GM18505 (cell line): ENCODE measurements at regions not wholly inside any gene's neighbourhood (a gene's known extent, or its start where the extent isn't known, plus 50 kb on each side); places are given as distances from the start of the nearest gene placed in this dataset.

Experiments
- ATAC-seq: cut with Tn5 transposase; IDR thresholded peaks from one replicate; pipeline ENCODE4 v1.9.1; 2021; ENCODE audit not compliant: unreplicated experiment
- POLR2A ChIP-seq: IDR thresholded peaks from 4 replicates; pipeline ENCODE4 v1.6.1; 2011; ENCODE audit warnings: borderline replicate concordance; ENCODE audit not compliant: insufficient read depth, insufficient read length; ENCODE audit errors: extremely low read depth

GRCh38 chr4:145387079-145387478 is 94.6 kb upstream of the SMAD1 start:
- TF ChIP-seq POLR2A = no peak
- ATAC-seq = no peak

DNA sequence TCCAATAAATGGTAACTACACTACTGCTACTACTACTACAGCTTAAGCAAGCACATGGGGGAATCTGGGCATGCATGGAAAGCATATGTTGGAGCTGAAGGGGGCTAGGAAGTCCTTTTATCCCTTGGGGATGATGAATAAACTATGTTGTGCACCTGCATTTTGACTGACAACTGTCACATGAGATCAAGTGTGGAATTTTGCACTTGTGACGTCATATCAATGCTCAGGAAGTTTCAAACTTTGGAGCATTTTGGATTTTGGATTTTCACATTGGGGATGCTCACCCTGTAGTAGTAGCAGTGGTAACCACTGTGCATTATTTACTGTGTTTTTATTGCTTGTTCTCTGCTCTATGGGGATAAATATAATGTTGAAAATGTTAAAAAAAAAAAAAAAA is 100.5 kb upstream of the SMAD1 start:
- no peak for TF ChIP-seq POLR2A
- ATAC-seq = no peak

GRCh38 chr4:145380123-145380522 is 101.5 kb upstream of the SMAD1 start:
- no peak for ATAC-seq
- no peak for TF ChIP-seq POLR2A

- no peak for ATAC-seq
- no peak for TF ChIP-seq POLR2A
These were observed 106.2 kb upstream of the SMAD1 start for GRCh38 chr4:145375416-145375815.

DNA sequence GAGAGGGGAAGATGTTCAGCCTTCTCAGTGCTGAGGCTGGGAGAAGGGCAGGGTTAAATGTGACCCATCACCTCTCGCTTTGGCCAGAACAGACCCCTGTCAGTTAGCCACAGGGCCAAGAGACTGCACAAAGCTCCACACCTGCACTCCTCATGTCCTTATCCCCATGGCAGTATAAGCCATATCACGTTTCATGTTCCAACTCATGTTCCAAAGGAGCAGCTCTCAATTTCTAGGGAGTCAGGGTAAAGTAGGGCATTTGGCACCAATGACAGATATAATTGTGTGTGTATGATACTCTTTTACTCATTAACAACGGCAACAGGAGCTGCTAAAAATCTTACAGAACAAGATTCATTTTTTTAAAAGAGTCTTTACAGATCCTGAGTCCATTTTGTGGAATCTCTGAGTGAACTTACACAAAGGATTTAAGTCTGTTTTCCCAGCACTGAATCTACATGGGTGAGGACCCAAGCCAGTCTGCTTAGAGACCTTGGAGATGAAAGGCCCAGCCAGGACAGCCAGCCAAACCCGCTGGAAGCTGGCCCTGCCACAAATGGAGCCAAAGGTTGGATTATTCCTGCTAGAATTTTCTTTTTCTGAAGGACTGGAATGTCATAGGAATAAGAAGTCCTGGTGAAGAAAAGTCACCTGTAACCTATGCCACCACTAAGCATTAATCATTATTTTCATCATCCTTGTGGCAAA is 129.1 kb upstream of the SMAD1 start:
- TF ChIP-seq POLR2A = no peak

GRCh38 chr4:145351922-145352321 is 129.7 kb upstream of the SMAD1 start:
- TF ChIP-seq POLR2A = no peak
- no peak for ATAC-seq

More for the DNA sequence above, 129.1 kb upstream of the SMAD1 start:
- ATAC-seq = no peak

DNA sequence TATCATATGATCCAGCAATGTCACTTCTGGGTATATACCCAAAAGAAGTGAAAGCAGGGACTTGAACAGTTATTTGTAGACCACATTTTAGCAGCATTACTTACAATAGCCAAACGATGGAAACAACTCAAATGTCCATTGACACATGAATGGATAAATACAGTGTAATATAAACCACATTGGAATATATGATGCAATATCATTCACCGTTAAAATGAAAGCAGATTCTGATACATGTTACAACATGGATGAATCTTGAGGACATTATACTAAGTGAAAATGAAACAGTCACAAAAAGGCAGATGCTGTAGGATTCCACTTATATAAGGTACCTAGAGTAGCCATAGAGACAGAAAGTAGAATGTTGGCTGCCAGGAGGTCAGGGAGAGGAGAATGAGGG is 130.5 kb upstream of the SMAD1 start:
- no peak for ATAC-seq
- no peak for TF ChIP-seq POLR2A

GRCh38 chr4:145348291-145348690 is 133.4 kb upstream of the SMAD1 start:
- ATAC-seq = no peak

DNA sequence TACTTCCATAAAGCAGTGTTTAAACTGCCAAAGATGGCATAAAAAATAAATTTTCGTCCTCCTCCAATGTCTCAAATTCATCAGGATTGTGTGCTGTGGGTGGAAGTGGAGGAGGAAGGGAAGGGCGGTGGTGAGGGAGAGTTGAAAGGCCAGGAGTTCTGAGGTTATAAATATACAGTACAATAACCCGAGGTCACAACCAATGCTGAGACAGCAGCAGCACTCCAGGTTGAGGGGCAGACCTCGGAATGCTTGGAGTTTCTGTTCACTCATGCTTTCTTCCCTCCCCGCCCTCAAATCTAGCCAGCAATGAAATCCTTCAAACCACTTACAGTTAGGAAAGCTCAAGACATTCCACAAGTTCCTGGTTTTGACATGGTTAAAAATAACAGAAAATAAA is 134.0 kb upstream of the SMAD1 start:
- no peak for TF ChIP-seq POLR2A
- ATAC-seq = no peak

More at GRCh38 chr4:145348291-145348690, 133.4 kb upstream of the SMAD1 start:
- TF ChIP-seq POLR2A = no peak

DNA sequence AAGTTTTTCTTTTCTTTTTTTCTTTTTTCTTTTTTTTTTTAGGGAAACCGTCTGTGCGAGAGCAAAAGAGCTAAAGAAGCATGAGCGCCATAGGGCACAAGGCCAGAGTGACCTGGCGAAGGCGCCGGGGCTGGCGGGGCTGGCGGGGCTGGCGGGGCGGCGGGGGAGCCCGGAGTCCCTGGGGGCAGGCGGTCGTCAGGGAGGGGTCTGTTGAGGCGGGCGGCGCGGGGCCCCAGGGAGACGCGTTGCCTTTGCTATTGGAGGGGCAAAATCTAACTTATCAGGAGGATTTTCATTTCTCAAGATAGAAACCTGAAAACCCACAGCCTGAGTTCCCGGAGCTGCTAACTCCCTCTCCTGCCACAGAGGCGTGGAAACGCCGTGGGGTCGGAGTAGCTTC is 135.6 kb upstream of the SMAD1 start:
- TF ChIP-seq POLR2A = no peak
- no peak for ATAC-seq

GRCh38 chr4:145345401-145345800 is 136.3 kb upstream of the SMAD1 start:
- ATAC-seq = no peak
- no peak for TF ChIP-seq POLR2A

DNA sequence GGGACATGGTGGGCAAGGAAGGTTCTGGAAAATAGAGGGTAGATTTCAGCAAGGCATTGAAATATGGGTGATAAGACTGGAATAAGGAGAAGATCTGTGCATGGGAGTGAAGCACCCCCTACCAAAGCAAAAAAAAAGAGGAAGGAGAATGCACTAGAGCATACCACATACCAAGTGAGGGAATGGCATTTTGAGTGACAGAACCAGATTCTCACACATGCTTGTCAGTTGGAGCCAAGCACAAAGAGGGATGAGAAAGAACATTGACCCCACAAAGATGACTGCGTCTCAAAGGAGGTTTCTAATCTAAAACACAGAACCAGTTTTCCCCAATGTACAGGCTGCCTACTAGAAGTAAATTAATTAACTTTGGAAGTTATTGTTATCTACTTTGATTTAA is 140.3 kb upstream of the SMAD1 start:
- ATAC-seq = no peak
- no peak for TF ChIP-seq POLR2A

GRCh38 chr4:145340071-145340675 is 141.5 kb upstream of the SMAD1 start:
- TF ChIP-seq POLR2A = no peak
- ATAC-seq = no peak

DNA sequence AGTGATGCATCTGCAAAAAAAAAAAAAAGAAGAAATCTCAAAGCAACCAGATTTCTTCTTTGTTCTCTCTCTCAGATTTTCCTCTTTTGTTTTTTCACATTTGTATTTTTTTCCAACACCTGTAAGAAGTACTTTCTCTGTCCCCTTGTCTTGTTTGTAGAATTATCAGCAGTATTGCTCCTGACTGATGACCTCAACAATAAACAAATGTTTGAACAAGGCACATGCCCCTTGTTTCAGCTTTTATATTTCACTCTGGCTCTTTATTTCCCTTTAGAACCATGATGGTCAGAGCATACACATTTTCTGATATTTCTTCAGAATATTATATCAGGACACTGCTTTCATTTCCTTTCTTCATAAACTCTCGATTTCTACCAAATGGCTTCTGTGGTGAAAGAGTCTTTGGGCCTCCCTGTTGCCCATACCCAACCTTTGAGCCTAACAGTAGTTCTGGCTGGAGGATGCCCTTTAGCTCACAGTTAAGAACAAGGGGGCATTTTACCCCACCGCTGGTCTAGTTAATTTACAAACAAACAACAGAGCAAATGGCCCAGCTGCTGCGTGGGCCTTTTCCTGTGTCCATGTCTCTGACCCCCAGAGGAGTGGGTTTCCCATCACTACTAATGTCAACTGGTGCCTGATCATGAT is 142.5 kb upstream of the SMAD1 start:
- no peak for ATAC-seq
- no peak for TF ChIP-seq POLR2A

DNA sequence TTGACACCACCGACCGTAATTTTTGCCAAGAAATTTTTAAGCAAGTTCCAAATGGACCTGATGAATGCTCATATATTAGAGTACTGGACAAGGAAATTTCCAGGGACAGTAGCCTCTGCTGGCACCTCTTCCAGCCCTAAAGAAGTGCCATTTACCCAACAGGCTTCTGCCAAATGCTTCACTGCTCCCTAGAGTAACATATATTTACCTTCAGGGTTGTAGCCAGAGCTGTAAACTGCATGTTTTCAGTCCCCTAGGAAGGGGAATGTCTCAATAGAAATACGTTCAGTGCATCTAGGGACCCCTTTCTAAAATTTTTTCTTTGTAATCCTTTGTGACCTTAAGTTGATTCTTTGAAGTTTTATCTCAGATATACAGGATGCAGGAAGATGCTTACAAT is 143.1 kb upstream of the SMAD1 start:
- no peak for ATAC-seq

DNA sequence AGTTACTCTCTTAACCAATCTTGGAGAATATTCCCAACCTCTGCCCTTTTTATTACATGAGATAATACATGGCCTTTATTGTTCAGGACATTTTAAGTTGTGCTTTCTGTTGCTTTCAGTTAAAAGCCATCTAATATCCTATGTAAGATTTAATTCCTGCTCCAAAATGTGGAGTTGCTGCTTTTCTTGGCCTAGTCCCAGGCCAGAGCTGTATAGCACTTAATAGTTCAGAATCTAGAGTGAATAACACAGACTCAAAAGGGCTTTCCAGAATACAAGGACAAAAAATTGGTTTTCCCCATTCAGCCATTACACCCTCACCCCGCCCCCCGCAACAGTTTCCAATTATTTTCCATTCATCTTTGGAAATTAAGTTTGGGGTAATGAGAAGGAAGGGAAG is 144.3 kb upstream of the SMAD1 start:
- TF ChIP-seq POLR2A = no peak
- ATAC-seq = no peak

More for the DNA sequence above, 143.1 kb upstream of the SMAD1 start:
- TF ChIP-seq POLR2A = no peak
